ENCODE measurements at regions not wholly inside any gene's neighbourhood (a gene's known extent, or its start where the extent isn't known, plus 50 kb on each side); places are given as distances from the start of the nearest gene placed in this dataset.

GRCh38 chr5:126182971-126183695, 240.1 kb upstream of the GRAMD2B start:
- no peaks in the 10 kb centered on the region for H3K9me3 ChIP-seq (replicated peaks; ENCODE audit: control insufficient read depth, low read depth, low read length)
- H3K27ac ChIP-seq (ENCODE audit: low read length): no peak overlapping the region
- peaks cover 2% of the 10 kb centered on the region for H3K4me1 ChIP-seq (ENCODE audit: control insufficient read depth, insufficient read depth, low read length)
- no peaks in the 10 kb centered on the region for H3K27me3 ChIP-seq (ENCODE audit: control insufficient read depth, insufficient read depth, low read length)
- no CpG with 5 or more reads among the region's 5 CpGs for WGBS (ENCODE audit: insufficient coverage)
- no peak overlapping the region for H3K4me3 ChIP-seq (ENCODE audit: low read length)
- no peaks in the 10 kb centered on the region for H3K36me3 ChIP-seq (ENCODE audit: control insufficient read depth, insufficient read depth, low read length)
- DNase-seq: peak; percentile 86

GRCh38 chr5:126184474-126184873, 238.7 kb upstream of the GRAMD2B start:
- no CpG with 5 or more reads among the region's 1 CpG for WGBS (ENCODE audit: insufficient coverage)
- H3K27ac ChIP-seq (ENCODE audit: low read length): no peak overlapping the region
- H3K36me3 ChIP-seq (ENCODE audit: control insufficient read depth, insufficient read depth, low read length): no peaks in the 10 kb centered on the region

GRCh38 chr5:126186210-126186609, 237.0 kb upstream of the GRAMD2B start:
- no peak for DNase-seq
- H3K4me1 ChIP-seq (ENCODE audit: control insufficient read depth, insufficient read depth, low read length): no peaks in the 10 kb centered on the region
- H3K27me3 ChIP-seq (ENCODE audit: control insufficient read depth, insufficient read depth, low read length): no peaks in the 10 kb centered on the region
- WGBS (ENCODE audit: insufficient coverage): no CpG with 5 or more reads among the region's 1 CpG
- H3K27ac ChIP-seq (ENCODE audit: low read length): no peak overlapping the region
- no peak overlapping the region for H3K4me3 ChIP-seq (ENCODE audit: low read length)
- no peaks in the 10 kb centered on the region for H3K36me3 ChIP-seq (ENCODE audit: control insufficient read depth, insufficient read depth, low read length)
- H3K9me3 ChIP-seq (replicated peaks; ENCODE audit: control insufficient read depth, low read depth, low read length): no peaks in the 10 kb centered on the region

More at GRCh38 chr5:126184474-126184873, 238.7 kb upstream of the GRAMD2B start:
- H3K4me1 ChIP-seq (ENCODE audit: control insufficient read depth, insufficient read depth, low read length): no peaks in the 10 kb centered on the region
- H3K27me3 ChIP-seq (ENCODE audit: control insufficient read depth, insufficient read depth, low read length): no peaks in the 10 kb centered on the region
- DNase-seq: no peak
- H3K9me3 ChIP-seq (replicated peaks; ENCODE audit: control insufficient read depth, low read depth, low read length): no peaks in the 10 kb centered on the region
- H3K4me3 ChIP-seq (ENCODE audit: low read length): no peak overlapping the region

- H3K27ac ChIP-seq (ENCODE audit: low read length): no peak overlapping the region
Measured at GRCh38 chr5:126188804-126189203, 234.4 kb upstream of the GRAMD2B start.

GRCh38 chr5:126189231-126189630, 234.0 kb upstream of the GRAMD2B start:
- H3K36me3 ChIP-seq (ENCODE audit: control insufficient read depth, insufficient read depth, low read length): no peaks in the 10 kb centered on the region
- H3K27me3 ChIP-seq (ENCODE audit: control insufficient read depth, insufficient read depth, low read length): no peaks in the 10 kb centered on the region
- H3K4me1 ChIP-seq (ENCODE audit: control insufficient read depth, insufficient read depth, low read length): no peaks in the 10 kb centered on the region
- no peak for DNase-seq
- H3K9me3 ChIP-seq (replicated peaks; ENCODE audit: control insufficient read depth, low read depth, low read length): no peaks in the 10 kb centered on the region
- WGBS (ENCODE audit: insufficient coverage): no CpG with 5 or more reads among the region's 5 CpGs
- H3K27ac ChIP-seq (ENCODE audit: low read length): no peak overlapping the region
- no peak overlapping the region for H3K4me3 ChIP-seq (ENCODE audit: low read length)

More at GRCh38 chr5:126188804-126189203, 234.4 kb upstream of the GRAMD2B start:
- DNase-seq: no peak
- no peaks in the 10 kb centered on the region for H3K36me3 ChIP-seq (ENCODE audit: control insufficient read depth, insufficient read depth, low read length)
- no peak overlapping the region for H3K4me3 ChIP-seq (ENCODE audit: low read length)
- no peaks in the 10 kb centered on the region for H3K27me3 ChIP-seq (ENCODE audit: control insufficient read depth, insufficient read depth, low read length)
- WGBS (ENCODE audit: insufficient coverage): no CpG with 5 or more reads among the region's 2 CpGs
- no peaks in the 10 kb centered on the region for H3K9me3 ChIP-seq (replicated peaks; ENCODE audit: control insufficient read depth, low read depth, low read length)
- no peaks in the 10 kb centered on the region for H3K4me1 ChIP-seq (ENCODE audit: control insufficient read depth, insufficient read depth, low read length)

- H3K27me3 ChIP-seq (ENCODE audit: control insufficient read depth, insufficient read depth, low read length): no peaks in the 10 kb centered on the region
- no peak overlapping the region for H3K27ac ChIP-seq (ENCODE audit: low read length)
- WGBS (ENCODE audit: insufficient coverage): no CpG with 5 or more reads among the region's 4 CpGs
Measured at GRCh38 chr5:126189862-126190261, 233.3 kb upstream of the GRAMD2B start.

GRCh38 chr5:126192226-126192625, 231.0 kb upstream of the GRAMD2B start:
- 65% methylated on average over 3 of the region's 4 CpGs for WGBS (ENCODE audit: insufficient coverage)
- no peak overlapping the region for H3K27ac ChIP-seq (ENCODE audit: low read length)

More at GRCh38 chr5:126189862-126190261, 233.3 kb upstream of the GRAMD2B start:
- no peak overlapping the region for H3K4me3 ChIP-seq (ENCODE audit: low read length)
- no peaks in the 10 kb centered on the region for H3K36me3 ChIP-seq (ENCODE audit: control insufficient read depth, insufficient read depth, low read length)
- H3K9me3 ChIP-seq (replicated peaks; ENCODE audit: control insufficient read depth, low read depth, low read length): no peaks in the 10 kb centered on the region
- DNase-seq: no peak
- H3K4me1 ChIP-seq (ENCODE audit: control insufficient read depth, insufficient read depth, low read length): no peaks in the 10 kb centered on the region

GRCh38 chr5:126195410-126196100, 227.7 kb upstream of the GRAMD2B start:
- peak; percentile 18 for DNase-seq
- no peaks in the 10 kb centered on the region for H3K27me3 ChIP-seq (ENCODE audit: control insufficient read depth, insufficient read depth, low read length)
- H3K4me3 ChIP-seq (ENCODE audit: low read length): no peak overlapping the region
- peak overlapping the region; percentile 20 for H3K27ac ChIP-seq (ENCODE audit: low read length)
- 83% methylated on average over 1 of the region's 5 CpGs for WGBS (ENCODE audit: insufficient coverage)
- H3K36me3 ChIP-seq (ENCODE audit: control insufficient read depth, insufficient read depth, low read length): no peaks in the 10 kb centered on the region
- H3K9me3 ChIP-seq (replicated peaks; ENCODE audit: control insufficient read depth, low read depth, low read length): no peaks in the 10 kb centered on the region
- peaks cover 3% of the 10 kb centered on the region for H3K4me1 ChIP-seq (ENCODE audit: control insufficient read depth, insufficient read depth, low read length)

More at GRCh38 chr5:126192226-126192625, 231.0 kb upstream of the GRAMD2B start:
- Histone ChIP-seq H3K27me3 (ENCODE audit: control insufficient read depth, insufficient read depth, low read length) (no peaks in the 10 kb centered on the region), H3K36me3 (ENCODE audit: control insufficient read depth, insufficient read depth, low read length) (no peaks in the 10 kb centered on the region), H3K4me1 (ENCODE audit: control insufficient read depth, insufficient read depth, low read length) (peaks cover 3% of the 10 kb centered on the region), H3K9me3 (replicated peaks; ENCODE audit: control insufficient read depth, low read depth, low read length) (no peaks in the 10 kb centered on the region), H3K4me3 (ENCODE audit: low read length) (no peak overlapping the region)
- DNase-seq: no peak

GRCh38 chr5:126198531-126198930, 224.7 kb upstream of the GRAMD2B start:
- WGBS (ENCODE audit: insufficient coverage): no CpG with 5 or more reads among the region's 2 CpGs
- Histone ChIP-seq H3K27ac (ENCODE audit: low read length) (no peak overlapping the region), H3K4me3 (ENCODE audit: low read length) (no peak overlapping the region), H3K36me3 (ENCODE audit: control insufficient read depth, insufficient read depth, low read length) (no peaks in the 10 kb centered on the region), H3K9me3 (replicated peaks; ENCODE audit: control insufficient read depth, low read depth, low read length) (no peaks in the 10 kb centered on the region), H3K27me3 (ENCODE audit: control insufficient read depth, insufficient read depth, low read length) (no peaks in the 10 kb centered on the region), H3K4me1 (ENCODE audit: control insufficient read depth, insufficient read depth, low read length) (peaks cover 3% of the 10 kb centered on the region)
- DNase-seq: peak; percentile 71

- Histone ChIP-seq H3K27ac (ENCODE audit: low read length) (no peak overlapping the region), H3K4me3 (ENCODE audit: low read length) (no peak overlapping the region), H3K4me1 (ENCODE audit: control insufficient read depth, insufficient read depth, low read length) (peaks cover 3% of the 10 kb centered on the region), H3K36me3 (ENCODE audit: control insufficient read depth, insufficient read depth, low read length) (no peaks in the 10 kb centered on the region), H3K27me3 (ENCODE audit: control insufficient read depth, insufficient read depth, low read length) (no peaks in the 10 kb centered on the region), H3K9me3 (replicated peaks; ENCODE audit: control insufficient read depth, low read depth, low read length) (no peaks in the 10 kb centered on the region)
- WGBS (ENCODE audit: insufficient coverage): no CpG with 5 or more reads among the region's 4 CpGs
- no peak for DNase-seq
Measured at GRCh38 chr5:126199467-126199866, 223.7 kb upstream of the GRAMD2B start.
